IPS-20b (cell line): ENCODE measurements at regions not wholly inside any gene's neighbourhood (a gene's known extent, or its start where the extent isn't known, plus 50 kb on each side); places are given as distances from the start of the nearest gene placed in this dataset.

ENCODE experiments used
- H3K27ac ChIP-seq: one replicate; pipeline ENCODE4 v1.5.1; 2013; ENCODE audit warnings: low read length
- H3K27me3 ChIP-seq: 2 replicates; pipeline ENCODE4 v1.6.1; 2013; ENCODE audit warnings: mild to moderate bottlenecking, low read length, inconsistent platforms; ENCODE audit not compliant: insufficient read depth
- H3K36me3 ChIP-seq: 2 replicates; pipeline ENCODE4 v1.6.1; 2013; ENCODE audit warnings: low read depth, mild to moderate bottlenecking, inconsistent platforms, low read length, moderate library complexity; ENCODE audit not compliant: insufficient read depth
- H3K4me1 ChIP-seq: 2 replicates; pipeline ENCODE4 v1.6.1; 2013; ENCODE audit warnings: mild to moderate bottlenecking, control low read depth, inconsistent platforms, low read length, moderate library complexity; ENCODE audit not compliant: insufficient read depth
- H3K4me3 ChIP-seq: 2 replicates; pipeline ENCODE4 v1.5.1; 2013; ENCODE audit warnings: mild to moderate bottlenecking, low read length, inconsistent platforms
- H3K9ac ChIP-seq: 2 replicates; pipeline ENCODE4 v1.6.1; 2013; ENCODE audit warnings: low read depth, mild to moderate bottlenecking, inconsistent platforms, low read length, moderate library complexity
- H3K9me3 ChIP-seq: 2 replicates; pipeline ENCODE4 v1.6.1; 2013; ENCODE audit warnings: mild to moderate bottlenecking, low read depth, low read length, inconsistent platforms; ENCODE audit not compliant: insufficient read depth

DNA sequence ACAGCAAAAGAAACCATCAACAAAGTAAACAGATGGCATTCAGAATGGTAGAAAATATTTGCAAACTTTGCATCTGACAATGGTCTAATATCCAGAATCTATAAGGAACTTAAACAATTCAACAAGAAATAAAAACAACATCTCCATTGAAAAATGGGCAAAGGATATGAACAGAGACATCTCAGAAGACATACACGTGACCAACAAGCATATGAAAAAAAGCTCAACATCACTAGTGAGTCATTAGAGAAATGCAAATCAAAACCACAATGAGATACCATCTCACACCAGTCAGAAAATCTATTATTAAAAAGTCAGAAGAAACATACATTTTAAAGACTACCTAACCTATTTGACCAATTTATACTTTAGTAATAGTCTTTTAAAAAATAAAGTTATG, 571.3 kb upstream of the NRG3 start:
- Histone ChIP-seq H3K36me3 (no peaks in the 10 kb centered on the region), H3K4me3 (no peak overlapping the region), H3K4me1 (no peaks in the 10 kb centered on the region), H3K27ac (no peak overlapping the region), H3K9me3 (no peaks in the 10 kb centered on the region), H3K9ac (no peak overlapping the region), H3K27me3 (no peaks in the 10 kb centered on the region)

DNA sequence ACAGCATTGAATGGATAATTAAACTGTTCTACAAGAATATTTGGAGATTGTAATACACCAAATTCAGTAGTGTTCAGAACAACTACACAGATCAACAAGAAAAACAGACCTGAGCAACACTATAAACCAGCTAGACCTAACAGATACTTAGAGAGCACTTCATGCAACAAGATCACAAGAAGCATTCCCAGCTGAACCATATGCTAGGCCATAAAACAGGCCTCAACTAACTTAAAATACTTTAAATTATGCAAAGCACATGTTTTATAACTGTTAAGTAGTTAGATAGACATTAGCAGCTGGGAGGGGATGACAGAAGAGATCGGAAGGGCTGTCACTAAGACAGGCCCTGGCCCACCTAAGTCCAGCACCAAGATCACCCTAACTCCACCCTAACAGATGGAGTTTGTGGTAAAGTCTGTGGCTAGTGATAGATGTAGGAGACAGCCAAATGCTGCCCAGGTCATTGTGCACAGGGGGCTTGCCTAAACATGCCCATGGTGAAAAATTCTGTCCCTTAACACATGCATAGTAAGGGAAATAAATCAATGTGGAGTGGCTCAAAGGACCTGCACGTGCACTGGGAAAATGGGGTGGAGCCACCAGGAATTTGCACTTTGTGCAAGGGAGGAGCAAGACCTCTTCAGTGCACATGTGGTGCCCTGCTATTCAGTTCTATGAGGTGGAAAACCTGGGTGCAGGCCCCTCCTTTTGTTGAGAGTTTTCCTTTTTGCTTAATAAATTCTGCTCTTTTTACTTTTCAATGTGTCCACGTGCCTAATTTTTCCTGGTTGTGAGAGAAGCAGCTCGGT, 567.8 kb upstream of the NRG3 start:
- no peaks in the 10 kb centered on the region for H3K4me1 ChIP-seq
- no peak overlapping the region for H3K27ac ChIP-seq
- H3K9ac ChIP-seq: no peak overlapping the region
- H3K9me3 ChIP-seq: no peaks in the 10 kb centered on the region
- no peak overlapping the region for H3K4me3 ChIP-seq
- H3K36me3 ChIP-seq: no peaks in the 10 kb centered on the region
- no peaks in the 10 kb centered on the region for H3K27me3 ChIP-seq

DNA sequence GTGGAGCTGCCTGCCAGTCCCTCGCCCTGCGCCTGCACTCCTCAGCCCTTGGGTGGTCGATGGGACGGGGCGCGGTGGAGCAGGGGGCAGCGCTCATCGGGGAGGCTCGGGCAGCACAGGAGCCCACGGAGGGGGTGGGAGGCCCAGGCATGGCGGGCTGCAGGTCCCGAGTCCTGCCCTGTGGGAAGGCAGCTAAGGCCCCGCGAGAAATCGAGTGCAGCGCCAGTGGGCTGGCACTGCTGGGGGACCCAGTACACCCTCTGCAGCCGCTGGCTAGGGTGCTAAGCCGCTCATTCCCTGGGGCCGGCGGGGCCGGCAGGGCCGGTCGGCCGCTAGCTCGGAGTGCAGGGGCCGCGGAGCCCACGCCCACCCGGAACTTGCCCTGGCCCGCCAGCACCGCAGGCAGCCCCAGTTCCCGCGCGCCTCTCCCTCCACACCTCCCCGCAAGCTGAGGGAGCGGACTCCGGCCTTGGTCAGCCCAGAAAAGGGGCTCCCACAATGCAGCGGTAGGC, 565.9 kb upstream of the NRG3 start:
- no peak overlapping the region for H3K27ac ChIP-seq

DNA sequence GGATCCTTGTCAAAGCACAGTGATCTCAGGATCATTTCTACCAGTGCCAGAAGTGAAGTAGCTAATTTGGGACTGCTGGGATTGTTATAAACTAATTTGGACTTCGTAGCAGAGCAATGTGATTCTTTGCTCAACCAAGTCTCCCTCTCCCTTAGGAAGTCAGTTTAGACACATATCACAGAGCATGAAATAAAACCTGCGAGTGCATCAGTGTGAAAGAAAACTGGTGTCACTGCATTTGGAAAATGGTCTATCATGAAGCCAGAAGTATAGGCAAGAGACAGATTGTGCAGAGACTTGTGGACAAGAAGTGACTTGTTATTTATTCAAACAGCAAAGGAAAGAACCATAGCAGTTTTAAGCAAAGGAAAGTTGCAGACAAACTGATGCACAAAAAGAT, 560.5 kb upstream of the NRG3 start:
- Histone ChIP-seq H3K36me3 (no peaks in the 10 kb centered on the region), H3K9me3 (no peaks in the 10 kb centered on the region), H3K4me3 (no peak overlapping the region), H3K4me1 (no peaks in the 10 kb centered on the region), H3K27ac (no peak overlapping the region), H3K9ac (no peak overlapping the region), H3K27me3 (no peaks in the 10 kb centered on the region)

More for the DNA sequence above, 565.9 kb upstream of the NRG3 start:
- Histone ChIP-seq H3K4me3 (no peak overlapping the region), H3K4me1 (no peaks in the 10 kb centered on the region), H3K9me3 (no peaks in the 10 kb centered on the region), H3K36me3 (no peaks in the 10 kb centered on the region), H3K9ac (no peak overlapping the region), H3K27me3 (no peaks in the 10 kb centered on the region)

DNA sequence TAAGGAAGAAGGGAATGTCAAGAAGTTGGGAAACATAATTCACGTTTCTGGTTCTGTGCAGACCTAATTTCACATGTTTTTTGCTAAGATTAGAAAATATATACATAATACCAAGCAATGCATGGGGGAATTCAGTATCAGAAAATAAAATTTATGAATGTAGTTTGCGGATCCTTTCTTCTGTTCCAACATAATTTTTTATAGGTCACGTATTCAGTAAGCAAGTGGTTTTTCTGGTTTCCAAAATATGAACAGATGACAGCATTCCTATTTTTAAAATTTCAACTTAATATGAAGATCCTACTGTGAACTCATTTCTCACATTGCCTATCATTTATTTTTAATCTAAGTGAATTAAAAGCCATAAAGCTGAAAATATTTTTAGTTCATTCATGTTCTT, 560.0 kb upstream of the NRG3 start:
- H3K27me3 ChIP-seq: no peaks in the 10 kb centered on the region
- H3K36me3 ChIP-seq: no peaks in the 10 kb centered on the region
- no peak overlapping the region for H3K9ac ChIP-seq

DNA sequence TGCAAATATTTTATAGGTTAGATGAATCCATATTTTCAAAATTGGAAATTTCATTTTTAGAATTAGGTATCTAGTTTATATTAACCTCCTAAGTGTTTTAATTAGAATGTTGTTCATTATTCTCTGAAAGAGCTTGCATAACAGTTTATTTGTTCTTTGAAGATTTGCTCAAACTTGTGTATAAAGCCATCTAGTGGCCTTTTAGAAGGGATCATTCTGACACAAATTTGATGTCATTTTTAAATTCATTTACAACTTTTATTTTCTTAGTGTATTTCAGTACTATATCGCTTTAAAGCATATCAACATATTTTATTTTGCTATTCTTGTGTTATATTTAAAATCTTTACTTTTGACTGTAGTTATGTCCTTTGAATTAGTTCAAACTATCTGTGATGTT, 527.0 kb upstream of the NRG3 start:
- H3K9me3 ChIP-seq: no peaks in the 10 kb centered on the region
- no peak overlapping the region for H3K9ac ChIP-seq
- no peaks in the 10 kb centered on the region for H3K27me3 ChIP-seq
- no peak overlapping the region for H3K27ac ChIP-seq
- H3K36me3 ChIP-seq: no peaks in the 10 kb centered on the region
- no peak overlapping the region for H3K4me3 ChIP-seq
- H3K4me1 ChIP-seq: no peaks in the 10 kb centered on the region

More for the DNA sequence above, 560.0 kb upstream of the NRG3 start:
- Histone ChIP-seq H3K4me3 (no peak overlapping the region), H3K4me1 (no peaks in the 10 kb centered on the region), H3K9me3 (no peaks in the 10 kb centered on the region), H3K27ac (no peak overlapping the region)

DNA sequence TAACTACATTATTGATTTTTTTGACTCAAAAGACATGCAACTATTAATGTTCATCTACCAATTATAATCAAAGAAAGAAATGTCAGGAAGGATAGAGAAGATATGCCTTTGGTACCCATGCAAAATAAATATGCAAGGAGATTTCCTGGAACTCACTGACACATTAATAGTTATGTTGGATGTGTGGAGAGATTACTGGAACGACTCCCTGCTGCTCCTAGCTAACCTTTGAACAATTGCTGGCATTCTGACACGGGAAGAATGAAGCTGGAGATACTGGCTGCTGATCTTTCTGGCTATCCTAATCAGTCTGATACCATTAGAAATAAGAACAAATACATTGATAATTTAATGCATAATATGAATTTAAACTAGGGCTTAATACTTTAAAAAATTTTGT, 507.9 kb upstream of the NRG3 start:
- H3K9me3 ChIP-seq: no peaks in the 10 kb centered on the region
- no peaks in the 10 kb centered on the region for H3K4me1 ChIP-seq
- H3K36me3 ChIP-seq: no peaks in the 10 kb centered on the region
- no peak overlapping the region for H3K9ac ChIP-seq
- H3K27ac ChIP-seq: no peak overlapping the region
- H3K4me3 ChIP-seq: no peak overlapping the region
- H3K27me3 ChIP-seq: no peaks in the 10 kb centered on the region

DNA sequence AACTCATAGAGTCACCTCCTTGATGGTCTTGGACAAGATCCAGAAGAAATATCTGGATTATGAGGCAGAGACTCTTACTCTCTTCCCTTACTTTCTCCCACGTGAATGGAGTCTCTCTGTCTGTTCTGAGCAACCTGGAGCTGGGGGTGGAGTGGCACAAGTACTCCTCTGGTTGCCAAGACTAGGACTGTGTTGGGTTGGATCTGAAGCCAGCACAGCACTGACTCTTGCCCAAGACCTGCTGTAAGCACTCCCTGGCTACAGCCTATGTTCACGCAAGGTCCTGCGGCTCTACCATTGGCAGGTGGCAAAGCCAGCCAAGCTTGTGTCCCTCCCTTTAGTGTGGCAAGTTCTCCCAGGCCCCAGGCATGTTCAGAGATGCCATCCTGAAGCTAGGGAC, 488.2 kb upstream of the NRG3 start:
- Histone ChIP-seq H3K36me3 (no peaks in the 10 kb centered on the region), H3K4me1 (no peaks in the 10 kb centered on the region), H3K9ac (no peak overlapping the region), H3K9me3 (no peaks in the 10 kb centered on the region), H3K27ac (no peak overlapping the region), H3K27me3 (no peaks in the 10 kb centered on the region), H3K4me3 (no peak overlapping the region)

DNA sequence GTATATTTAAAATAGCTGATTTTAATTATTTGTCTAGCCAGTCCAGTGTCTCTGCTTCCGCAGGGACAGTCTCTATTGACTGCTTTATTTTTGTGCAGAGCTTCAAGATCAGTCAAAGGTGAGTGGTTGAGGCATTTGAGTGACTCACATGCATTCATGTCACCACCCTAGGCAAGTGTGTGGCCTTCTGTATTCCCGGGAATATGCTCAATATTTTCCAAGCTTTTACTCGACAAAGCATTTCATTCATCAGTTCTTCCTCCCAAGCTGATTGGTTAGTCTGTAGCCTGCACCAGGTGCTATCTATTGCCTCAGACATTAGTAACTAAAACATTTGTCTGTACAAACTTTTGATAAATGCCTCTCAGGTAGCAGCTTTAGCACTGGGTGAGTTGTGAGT, 471.5 kb upstream of the NRG3 start:
- H3K9ac ChIP-seq: no peak overlapping the region
- no peak overlapping the region for H3K4me3 ChIP-seq
- H3K36me3 ChIP-seq: no peaks in the 10 kb centered on the region
- H3K27me3 ChIP-seq: no peaks in the 10 kb centered on the region
- H3K9me3 ChIP-seq: no peaks in the 10 kb centered on the region
- no peaks in the 10 kb centered on the region for H3K4me1 ChIP-seq
- no peak overlapping the region for H3K27ac ChIP-seq

DNA sequence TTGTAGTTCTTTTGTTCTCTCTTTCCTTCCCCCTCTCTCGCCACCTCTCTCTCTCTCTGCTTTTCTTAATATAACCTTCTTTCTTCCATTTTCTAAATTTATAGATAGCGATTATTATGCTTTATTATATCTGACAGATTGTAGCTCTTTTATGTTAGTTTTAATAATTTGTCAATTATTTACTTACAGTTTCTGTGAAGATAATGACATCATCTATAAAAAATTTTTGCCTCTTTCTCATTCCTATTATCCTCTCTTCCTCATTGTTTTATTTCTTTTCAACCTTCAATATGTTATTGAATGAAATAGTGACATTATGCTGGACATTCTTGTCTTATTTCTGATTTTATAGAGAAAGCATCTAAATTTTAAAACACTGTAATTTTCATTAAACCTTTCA, 469.6 kb upstream of the NRG3 start:
- Histone ChIP-seq H3K36me3 (no peaks in the 10 kb centered on the region), H3K27ac (no peak overlapping the region), H3K4me3 (no peak overlapping the region), H3K27me3 (no peaks in the 10 kb centered on the region), H3K4me1 (no peaks in the 10 kb centered on the region), H3K9me3 (no peaks in the 10 kb centered on the region), H3K9ac (no peak overlapping the region)

DNA sequence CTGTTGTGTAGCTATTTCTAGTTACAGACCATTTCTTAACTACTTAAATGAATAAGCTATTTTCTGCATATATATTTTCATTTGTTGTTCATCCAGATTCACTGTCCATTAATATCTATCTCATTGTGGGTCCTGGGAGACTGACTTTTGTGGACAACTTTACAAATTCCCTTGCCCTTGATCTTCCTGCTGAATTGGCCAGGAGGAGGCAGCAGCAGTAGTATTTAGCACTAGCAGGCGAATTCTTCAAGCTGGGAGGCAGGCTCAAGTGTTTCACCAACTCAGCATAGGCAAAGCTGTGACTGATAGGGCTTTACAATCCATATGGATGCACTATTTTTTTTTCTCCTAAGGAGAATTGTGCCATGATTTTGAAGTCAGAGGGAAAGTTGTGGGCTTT, 461.0 kb upstream of the NRG3 start:
- Histone ChIP-seq H3K4me1 (no peaks in the 10 kb centered on the region), H3K36me3 (no peaks in the 10 kb centered on the region)

DNA sequence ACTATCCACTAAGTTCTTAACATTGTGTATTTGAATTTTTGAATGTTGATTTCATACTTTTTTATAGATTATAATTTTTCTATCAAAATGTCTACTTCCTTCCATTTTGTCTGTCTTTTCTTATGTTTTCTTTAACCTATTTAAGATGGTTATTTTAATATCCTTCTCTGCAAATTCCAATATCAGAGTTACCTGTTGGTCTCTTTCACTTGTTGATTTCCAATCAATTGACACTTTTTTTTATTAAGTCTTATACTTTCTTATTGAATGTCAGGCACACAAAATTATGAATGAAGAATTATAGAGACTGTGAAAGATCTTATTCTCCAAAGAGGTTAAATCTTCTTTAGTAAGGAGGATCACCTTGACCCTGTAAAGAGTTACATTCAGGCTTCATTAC, 448.3 kb upstream of the NRG3 start:
- no peaks in the 10 kb centered on the region for H3K36me3 ChIP-seq
- H3K4me3 ChIP-seq: no peak overlapping the region
- no peaks in the 10 kb centered on the region for H3K9me3 ChIP-seq
- H3K27me3 ChIP-seq: no peaks in the 10 kb centered on the region
- H3K27ac ChIP-seq: no peak overlapping the region
- no peak overlapping the region for H3K9ac ChIP-seq
- H3K4me1 ChIP-seq: no peaks in the 10 kb centered on the region

More for the DNA sequence above, 461.0 kb upstream of the NRG3 start:
- Histone ChIP-seq H3K9ac (no peak overlapping the region), H3K27me3 (no peaks in the 10 kb centered on the region), H3K4me3 (no peak overlapping the region), H3K27ac (no peak overlapping the region), H3K9me3 (no peaks in the 10 kb centered on the region)
